ENCODE measurements at regions not wholly inside any gene's neighbourhood (a gene's known extent, or its start where the extent isn't known, plus 50 kb on each side); places are given as distances from the start of the nearest gene placed in this dataset.

DNA sequence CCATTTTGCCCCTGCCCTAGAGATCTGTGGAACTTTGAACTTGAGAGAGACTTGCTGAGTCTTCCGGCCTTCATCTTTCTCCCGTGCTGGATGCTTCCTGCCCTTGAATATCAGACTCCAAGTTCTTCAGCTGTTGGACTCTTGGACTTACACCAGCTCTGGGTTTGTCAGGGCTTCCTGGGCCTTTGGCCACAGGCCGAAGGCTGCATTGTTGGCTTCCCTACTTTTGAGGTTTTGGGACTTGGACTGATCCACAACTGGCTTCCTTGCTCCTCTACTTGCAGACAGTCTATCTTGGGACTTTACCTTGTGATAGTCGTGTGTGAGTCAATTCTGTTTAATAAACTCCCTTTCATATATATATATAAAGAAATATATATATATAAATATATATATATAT, 1071.0 kb downstream of the ADGRL3 start:
- DNase-seq = no peak
- no peaks in the 10 kb centered on the region for H3K36me3 ChIP-seq
- H3K9me3 ChIP-seq = no peaks in the 10 kb centered on the region
- no peaks in the 10 kb centered on the region for H3K27me3 ChIP-seq
- no peak overlapping the region for H3K4me3 ChIP-seq

- Histone ChIP-seq H3K4me3 (no peak overlapping the region), H3K27me3 (no peaks in the 10 kb centered on the region), H3K36me3 (no peaks in the 10 kb centered on the region), H3K9me3 (no peaks in the 10 kb centered on the region)
- DNase-seq = no peak
These were observed 1069.8 kb downstream of the ADGRL3 start for GRCh38 chr4:62269918-62270317.

DNA sequence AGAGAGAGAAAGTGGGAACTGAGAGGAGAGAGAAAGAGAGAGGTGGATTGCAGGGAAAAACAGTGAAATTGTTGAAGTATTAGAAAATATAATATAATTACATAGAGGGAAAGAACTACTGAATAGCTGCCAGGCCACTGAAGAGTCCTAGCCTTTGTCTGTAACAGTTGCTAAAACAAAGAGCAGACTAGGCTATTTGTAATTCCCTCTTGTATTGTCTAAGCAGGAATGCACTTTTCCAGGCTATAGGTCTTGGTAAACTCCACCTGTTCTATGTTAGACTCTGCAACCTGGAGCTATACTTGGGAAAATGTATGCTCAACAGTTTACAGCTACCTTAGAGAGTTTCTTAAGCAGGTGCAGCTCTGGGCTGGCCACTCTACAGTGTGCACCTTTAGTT, 1063.3 kb downstream of the ADGRL3 start:
- H3K9me3 ChIP-seq = no peaks in the 10 kb centered on the region
- no peaks in the 10 kb centered on the region for H3K27me3 ChIP-seq
- DNase-seq = no peak
- no peaks in the 10 kb centered on the region for H3K36me3 ChIP-seq
- no peak overlapping the region for H3K4me3 ChIP-seq

DNA sequence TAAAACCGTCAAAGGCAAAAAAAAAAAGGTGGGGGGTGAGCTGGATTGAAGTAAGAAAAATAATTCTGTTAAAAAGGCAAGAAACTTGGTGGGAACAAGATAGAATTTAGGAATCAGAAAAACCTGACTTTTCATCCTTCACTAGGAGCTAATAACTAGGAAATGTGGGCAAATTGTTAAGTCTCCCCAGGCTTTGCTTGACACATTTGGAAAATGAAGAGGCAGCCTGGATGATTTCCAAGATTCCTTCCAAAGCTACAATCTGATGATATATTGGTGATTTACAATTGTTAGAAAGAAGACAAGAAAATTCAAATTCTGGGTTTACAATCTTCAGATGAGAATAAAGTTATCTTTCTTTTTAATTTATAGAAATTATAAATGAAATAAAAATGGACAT, 1062.5 kb downstream of the ADGRL3 start:
- no peaks in the 10 kb centered on the region for H3K9me3 ChIP-seq
- no peak for DNase-seq
- no peaks in the 10 kb centered on the region for H3K27me3 ChIP-seq
- H3K36me3 ChIP-seq = no peaks in the 10 kb centered on the region
- no peak overlapping the region for H3K4me3 ChIP-seq

GRCh38 chr4:62260254-62260653, 1060.1 kb downstream of the ADGRL3 start:
- no peak overlapping the region for H3K4me3 ChIP-seq
- no peaks in the 10 kb centered on the region for H3K27me3 ChIP-seq
- no peaks in the 10 kb centered on the region for H3K9me3 ChIP-seq
- H3K36me3 ChIP-seq = no peaks in the 10 kb centered on the region
- no peak for DNase-seq

DNA sequence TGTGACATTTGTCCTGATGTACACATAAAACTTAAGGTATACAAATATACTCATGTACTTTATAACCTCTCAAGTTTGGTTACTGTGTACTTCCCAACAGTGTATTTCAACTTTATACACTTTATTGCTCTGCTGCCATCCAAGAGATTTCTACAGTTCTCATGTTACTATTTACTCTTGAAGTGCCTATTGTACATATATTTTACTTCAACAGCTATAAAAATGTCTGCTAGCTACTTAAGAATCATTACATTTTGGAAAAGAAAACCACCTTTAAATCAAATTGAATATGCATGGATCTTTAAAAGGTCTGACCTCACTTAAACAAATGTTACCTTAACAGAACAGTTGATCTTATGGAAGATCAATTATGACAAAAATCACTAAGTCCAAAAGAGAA, 1056.4 kb downstream of the ADGRL3 start:
- H3K4me3 ChIP-seq = no peak overlapping the region
- no peak for DNase-seq

DNA sequence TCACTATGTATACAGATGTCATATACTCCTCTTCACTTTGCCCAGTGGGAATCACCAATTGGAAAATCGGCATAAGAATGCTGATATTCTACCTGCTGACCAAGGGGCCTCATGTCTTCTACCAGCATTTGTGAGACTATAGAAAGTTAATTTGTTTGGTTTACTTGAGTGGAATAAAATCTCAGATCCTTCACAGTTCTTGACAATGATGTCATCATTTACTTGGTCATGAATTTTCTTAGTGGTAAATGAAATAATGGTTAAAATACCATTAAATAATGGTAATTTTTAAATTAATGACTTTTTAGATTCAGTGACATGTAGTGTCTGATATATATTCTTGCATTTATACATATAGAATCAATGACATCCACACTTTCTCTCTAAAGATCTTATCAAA, 1052.6 kb downstream of the ADGRL3 start:
- H3K36me3 ChIP-seq = no peaks in the 10 kb centered on the region
- H3K27me3 ChIP-seq = no peaks in the 10 kb centered on the region
- no peaks in the 10 kb centered on the region for H3K9me3 ChIP-seq
- DNase-seq = no peak
- no peak overlapping the region for H3K4me3 ChIP-seq

More for the DNA sequence above, 1056.4 kb downstream of the ADGRL3 start:
- H3K9me3 ChIP-seq = no peaks in the 10 kb centered on the region
- H3K36me3 ChIP-seq = no peaks in the 10 kb centered on the region
- no peaks in the 10 kb centered on the region for H3K27me3 ChIP-seq

GRCh38 chr4:62250100-62250499, 1050.0 kb downstream of the ADGRL3 start:
- H3K27me3 ChIP-seq = no peaks in the 10 kb centered on the region
- H3K36me3 ChIP-seq = no peaks in the 10 kb centered on the region
- no peak for DNase-seq
- H3K4me3 ChIP-seq = no peak overlapping the region
- H3K9me3 ChIP-seq = no peaks in the 10 kb centered on the region

DNA sequence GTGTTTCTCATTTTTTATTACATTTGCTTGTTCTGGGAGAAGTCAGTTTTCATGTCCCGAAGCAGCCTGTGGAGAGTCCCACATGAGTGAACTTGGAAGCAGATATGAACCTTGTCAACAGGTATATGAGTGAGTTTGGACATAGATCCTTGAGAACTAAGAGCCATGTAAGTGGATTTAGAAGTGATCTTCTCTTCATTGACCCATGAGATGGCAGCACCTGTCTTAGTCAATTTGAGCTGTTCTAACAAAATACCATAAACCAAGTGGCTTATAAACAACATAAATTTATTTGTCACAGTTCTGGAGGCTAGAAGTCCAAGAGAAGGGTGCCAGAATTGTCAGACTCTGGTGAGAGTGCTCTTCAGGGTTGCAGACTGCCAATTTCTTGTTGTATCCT, 1043.8 kb downstream of the ADGRL3 start:
- Histone ChIP-seq H3K36me3 (no peaks in the 10 kb centered on the region), H3K9me3 (no peaks in the 10 kb centered on the region), H3K4me3 (no peak overlapping the region), H3K27me3 (no peaks in the 10 kb centered on the region)
- no peak for DNase-seq

GRCh38 chr4:62235911-62236310, 1035.8 kb downstream of the ADGRL3 start:
- no peak for DNase-seq
- Histone ChIP-seq H3K4me3 (no peak overlapping the region), H3K27me3 (no peaks in the 10 kb centered on the region)

DNA sequence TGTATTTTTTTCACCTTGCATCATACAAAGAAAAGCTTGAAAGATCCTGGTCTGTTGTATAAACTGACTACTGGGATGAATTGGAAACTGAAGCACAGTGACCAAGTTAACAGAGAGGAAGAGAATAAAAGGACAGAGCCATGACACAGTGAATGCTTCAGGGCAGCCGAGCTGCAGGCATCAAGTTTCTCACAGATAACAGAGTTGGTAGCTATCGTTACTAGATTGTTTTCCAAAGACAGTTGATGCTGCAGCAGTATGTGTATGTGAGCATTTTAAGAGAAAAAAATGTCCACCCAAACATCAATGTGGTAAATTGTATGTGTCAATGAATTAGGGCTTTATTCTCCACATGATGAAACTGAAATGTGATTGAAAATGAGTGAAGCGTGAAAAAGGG, 1032.7 kb downstream of the ADGRL3 start:
- Histone ChIP-seq H3K4me3 (no peak overlapping the region), H3K27me3 (no peaks in the 10 kb centered on the region), H3K36me3 (no peaks in the 10 kb centered on the region), H3K9me3 (no peaks in the 10 kb centered on the region)
- DNase-seq = no peak

More at GRCh38 chr4:62235911-62236310, 1035.8 kb downstream of the ADGRL3 start:
- H3K36me3 ChIP-seq = no peaks in the 10 kb centered on the region
- no peaks in the 10 kb centered on the region for H3K9me3 ChIP-seq

DNA sequence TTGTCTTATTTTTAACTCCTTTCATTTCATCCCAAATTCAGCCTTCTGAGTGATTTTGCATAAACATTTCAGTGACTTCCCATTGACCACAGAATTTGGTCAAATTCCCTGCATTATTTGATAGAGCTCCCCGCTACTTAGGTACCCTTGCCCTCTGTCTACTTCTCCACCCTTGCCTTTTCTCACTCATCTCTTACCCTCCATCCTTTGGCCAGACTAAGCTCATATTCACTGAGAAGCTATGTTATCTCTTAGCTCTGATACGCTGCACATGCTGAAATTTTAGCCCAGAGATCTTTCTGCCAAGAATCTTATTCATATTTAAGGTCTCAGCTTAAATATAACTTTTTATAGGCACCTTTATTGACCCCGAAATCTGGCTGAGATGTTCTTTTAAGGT, 1031.9 kb downstream of the ADGRL3 start:
- Histone ChIP-seq H3K27me3 (no peaks in the 10 kb centered on the region), H3K36me3 (no peaks in the 10 kb centered on the region), H3K9me3 (no peaks in the 10 kb centered on the region), H3K4me3 (no peak overlapping the region)
- DNase-seq = no peak

DNA sequence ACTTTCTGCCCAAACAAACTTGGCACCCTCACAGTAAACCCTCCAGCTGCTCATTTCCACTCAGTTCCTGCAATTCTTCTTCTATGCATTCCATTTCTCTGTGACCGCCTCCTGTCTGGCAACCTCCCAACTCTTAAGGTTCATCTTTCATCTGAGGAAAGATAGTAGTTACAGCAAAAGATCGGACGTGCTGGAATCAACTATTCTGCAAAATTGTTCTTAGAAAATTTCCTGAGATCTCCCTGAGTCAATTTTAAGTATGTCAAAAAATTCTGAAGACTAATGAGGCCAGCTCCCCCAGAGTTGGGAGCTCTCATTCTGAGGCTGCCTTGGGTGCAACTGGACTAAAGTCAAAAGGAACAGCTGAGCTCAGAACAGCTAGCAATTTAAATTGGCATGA, 1026.0 kb downstream of the ADGRL3 start:
- Histone ChIP-seq H3K36me3 (no peaks in the 10 kb centered on the region), H3K27me3 (no peaks in the 10 kb centered on the region), H3K4me3 (no peak overlapping the region), H3K9me3 (no peaks in the 10 kb centered on the region)
- no peak for DNase-seq

GRCh38 chr4:62222121-62222520, 1022.0 kb downstream of the ADGRL3 start:
- Histone ChIP-seq H3K9me3 (no peaks in the 10 kb centered on the region), H3K4me3 (no peak overlapping the region), H3K27me3 (no peaks in the 10 kb centered on the region), H3K36me3 (no peaks in the 10 kb centered on the region)
- no peak for DNase-seq

- H3K9me3 ChIP-seq = no peaks in the 10 kb centered on the region
- no peak overlapping the region for H3K4me3 ChIP-seq
- no peaks in the 10 kb centered on the region for H3K36me3 ChIP-seq
- H3K27me3 ChIP-seq = no peaks in the 10 kb centered on the region
- DNase-seq = no peak
These were observed 1010.4 kb downstream of the ADGRL3 start for GRCh38 chr4:62210486-62210885.

- Histone ChIP-seq H3K4me3 (no peak overlapping the region), H3K36me3 (no peaks in the 10 kb centered on the region), H3K9me3 (no peaks in the 10 kb centered on the region), H3K27me3 (no peaks in the 10 kb centered on the region)
- DNase-seq = no peak
These were observed 1009.8 kb downstream of the ADGRL3 start for GRCh38 chr4:62209757-62210485.

DNA sequence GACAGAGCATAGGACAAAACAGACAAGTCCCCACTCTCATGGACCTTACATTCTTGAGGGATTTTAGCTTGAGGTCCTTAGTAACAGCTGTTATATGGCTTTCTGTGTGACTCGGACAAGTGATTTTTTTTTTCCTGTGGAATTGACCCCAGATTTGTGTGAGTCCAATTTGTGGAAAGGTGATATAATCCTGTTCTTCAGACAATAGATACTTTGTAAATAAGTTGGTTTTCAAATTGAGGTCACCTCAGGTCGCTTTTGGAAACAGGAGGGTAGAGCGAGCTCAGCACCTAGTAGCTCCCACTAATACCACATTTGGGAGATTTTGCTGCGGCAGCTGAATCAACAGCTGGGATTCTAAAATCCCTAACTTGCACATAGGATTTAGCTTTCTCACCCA, 1008.8 kb downstream of the ADGRL3 start:
- Histone ChIP-seq H3K9me3 (no peaks in the 10 kb centered on the region), H3K27me3 (no peaks in the 10 kb centered on the region), H3K4me3 (no peak overlapping the region), H3K36me3 (no peaks in the 10 kb centered on the region)
- no peak for DNase-seq

GRCh38 chr4:62204136-62204535, 1004.0 kb downstream of the ADGRL3 start:
- H3K36me3 ChIP-seq = no peaks in the 10 kb centered on the region
- no peaks in the 10 kb centered on the region for H3K27me3 ChIP-seq
- no peak for DNase-seq
- no peak overlapping the region for H3K4me3 ChIP-seq
- no peaks in the 10 kb centered on the region for H3K9me3 ChIP-seq

All from MG63 (cell line).